SU-DHL-6 (cell line): ENCODE measurements at regions not wholly inside any gene's neighbourhood (a gene's known extent, or its start where the extent isn't known, plus 50 kb on each side); places are given as distances from the start of the nearest gene placed in this dataset.

ENCODE experiments used
- EZH2phosphoT487 ChIP-seq: fragments of 200-600 bp; sonication (generic), shearing (Covaris generic); conservative IDR thresholded peaks from 2 replicates; pipeline ENCODE4 v1.6.1; 2018; ENCODE audit warnings: mild to moderate bottlenecking, antibody characterized with exemption, low read length, moderate library complexity, mixed read lengths
- TF ChIP-seq, protein P1 (sequence below): fragments of 200-600 bp; sonication (generic); IDR thresholded peaks from one replicate; pipeline ENCODE4 v1.5.1; 2017; ENCODE audit warnings: antibody characterized with exemption, mild to moderate bottlenecking, low read length, moderate library complexity; ENCODE audit not compliant: insufficient read depth, poor library complexity, severe bottlenecking

DNA sequence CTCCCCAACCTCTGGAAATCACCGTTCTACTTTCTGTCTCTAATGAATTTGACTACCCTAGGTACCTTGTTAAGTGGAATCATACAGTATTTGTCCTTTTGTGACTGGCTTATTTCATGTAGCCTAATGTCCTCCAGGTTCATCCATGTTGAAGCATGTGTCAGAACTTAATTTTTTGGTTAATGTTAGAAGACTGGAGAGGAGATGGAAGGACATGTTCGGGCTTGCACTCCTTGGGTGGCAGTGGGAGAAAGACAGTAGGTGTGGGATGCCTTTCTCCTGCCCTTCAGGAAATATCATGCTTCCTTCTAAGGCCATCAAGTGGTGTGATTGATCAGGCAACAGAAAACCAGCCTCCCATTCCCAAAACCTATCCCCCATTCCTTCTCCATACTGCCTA, 61.1 kb upstream of the RNF144B start:
- TF ChIP-seq, protein P1, sequence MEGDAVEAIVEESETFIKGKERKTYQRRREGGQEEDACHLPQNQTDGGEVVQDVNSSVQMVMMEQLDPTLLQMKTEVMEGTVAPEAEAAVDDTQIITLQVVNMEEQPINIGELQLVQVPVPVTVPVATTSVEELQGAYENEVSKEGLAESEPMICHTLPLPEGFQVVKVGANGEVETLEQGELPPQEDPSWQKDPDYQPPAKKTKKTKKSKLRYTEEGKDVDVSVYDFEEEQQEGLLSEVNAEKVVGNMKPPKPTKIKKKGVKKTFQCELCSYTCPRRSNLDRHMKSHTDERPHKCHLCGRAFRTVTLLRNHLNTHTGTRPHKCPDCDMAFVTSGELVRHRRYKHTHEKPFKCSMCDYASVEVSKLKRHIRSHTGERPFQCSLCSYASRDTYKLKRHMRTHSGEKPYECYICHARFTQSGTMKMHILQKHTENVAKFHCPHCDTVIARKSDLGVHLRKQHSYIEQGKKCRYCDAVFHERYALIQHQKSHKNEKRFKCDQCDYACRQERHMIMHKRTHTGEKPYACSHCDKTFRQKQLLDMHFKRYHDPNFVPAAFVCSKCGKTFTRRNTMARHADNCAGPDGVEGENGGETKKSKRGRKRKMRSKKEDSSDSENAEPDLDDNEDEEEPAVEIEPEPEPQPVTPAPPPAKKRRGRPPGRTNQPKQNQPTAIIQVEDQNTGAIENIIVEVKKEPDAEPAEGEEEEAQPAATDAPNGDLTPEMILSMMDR: no peak
- TF ChIP-seq EZH2phosphoT487: no peak
